IMR-90 (cell line): ENCODE measurements at regions not wholly inside any gene's neighbourhood (a gene's known extent, or its start where the extent isn't known, plus 50 kb on each side); places are given as distances from the start of the nearest gene placed in this dataset.

Experiments used
- ATAC-seq: fragments of 200-7000 bp; cut with Tn5 transposase; 2 replicates; pipeline ENCODE4 v1.9.1; 2020; ENCODE audit warnings: low read depth, mild to moderate bottlenecking, moderate library complexity
- BruUV-seq: library from RNA; stranded (reverse); fragments of 400-500 nt; replicated peaks from 2 replicates; lab custom pipeline; 2021; lab: Mats Ljungman, UMichigan
- CTCF ChIA-PET: fragments of 300-600 bp; formaldehyde crosslinking; extraction: SDS; loops from one replicate; lab custom pipeline; 2021; ENCODE audit warnings: antibody characterized with exemption; lab: Yijun Ruan, JAX
- POLR2A ChIA-PET: fragments of 300-600 bp; sonication (Branson Sonifier 250); formaldehyde crosslinking; loops from one replicate; lab custom pipeline; 2022; ENCODE audit warnings: antibody characterized with exemption; ENCODE audit not compliant: unreplicated experiment; lab: Charles Lee
- DNase-seq: peaks from one replicate; pipeline ENCODE4 v3.0.0; 2013
- H2AFZ ChIP-seq: replicated peaks from 2 replicates; pipeline ENCODE3; 2013; ENCODE audit warnings: low read length, mild to moderate bottlenecking; ENCODE audit not compliant: poor library complexity
- H2AK5ac ChIP-seq: 2 replicates; pipeline ENCODE4 v1.6.1; 2013; ENCODE audit warnings: low read depth, low read length, inconsistent platforms
- H2AK9ac ChIP-seq: replicated peaks from 2 replicates; pipeline ENCODE3; 2013; ENCODE audit warnings: mild to moderate bottlenecking, low read depth, low read length, moderate library complexity; ENCODE audit not compliant: poor library complexity
- H2BK120ac ChIP-seq: 2 replicates; pipeline ENCODE4 v1.6.1; 2013; ENCODE audit warnings: low read depth, low read length, inconsistent platforms
- H2BK15ac ChIP-seq: 3 replicates; pipeline ENCODE4 v1.6.1; 2013; ENCODE audit warnings: low read depth, low read length, inconsistent platforms
- H2BK20ac ChIP-seq: 2 replicates; pipeline ENCODE4 v1.6.1; 2013; ENCODE audit warnings: low read depth, mild to moderate bottlenecking, inconsistent platforms, low read length, moderate library complexity
- H2BK5ac ChIP-seq: 2 replicates; pipeline ENCODE4 v1.6.1; 2013; ENCODE audit warnings: mild to moderate bottlenecking, low read depth, low read length, inconsistent platforms; ENCODE audit not compliant: poor library complexity, severe bottlenecking
- H3K14ac ChIP-seq: replicated peaks from 2 replicates; pipeline ENCODE4 v1.6.1; 2013; ENCODE audit warnings: low read depth, low read length, inconsistent platforms
- H3K18ac ChIP-seq: 2 replicates; pipeline ENCODE4 v1.6.1; 2013; ENCODE audit warnings: low read depth, low read length, control low read depth
- H3K23ac ChIP-seq: 2 replicates; pipeline ENCODE4 v1.6.1; 2013; ENCODE audit warnings: low read depth, low read length, inconsistent platforms
- H3K27ac ChIP-seq: 2 replicates; pipeline ENCODE4 v1.5.1; 2013; ENCODE audit warnings: mild to moderate bottlenecking, control low read depth, low read length; ENCODE audit not compliant: insufficient read depth
- H3K27me3 ChIP-seq: 2 replicates; pipeline ENCODE4 v1.6.1; 2013; ENCODE audit warnings: low read length; ENCODE audit not compliant: control insufficient read depth, insufficient read depth
- H3K36me3 ChIP-seq: 2 replicates; pipeline ENCODE4 v1.6.1; 2013; ENCODE audit warnings: low read length, mixed read lengths; ENCODE audit not compliant: control insufficient read depth, insufficient read depth
- H3K4ac ChIP-seq: 2 replicates; pipeline ENCODE4 v1.6.1; 2013; ENCODE audit warnings: low read depth, low read length, inconsistent platforms
- H3K4me1 ChIP-seq: 2 replicates; pipeline ENCODE4 v1.6.1; 2013; ENCODE audit warnings: low read length, mixed read lengths; ENCODE audit not compliant: control insufficient read depth, insufficient read depth
- H3K4me2 ChIP-seq: 2 replicates; pipeline ENCODE4 v1.6.1; 2013; ENCODE audit warnings: low read depth, mild to moderate bottlenecking, control low read depth, low read length, moderate library complexity
- H3K4me3 ChIP-seq: 2 replicates; pipeline ENCODE4 v1.5.1; 2013; ENCODE audit warnings: low read depth, mild to moderate bottlenecking, control low read depth, low read length, moderate library complexity; ENCODE audit not compliant: insufficient read depth
- H3K56ac ChIP-seq: 2 replicates; pipeline ENCODE4 v1.6.1; 2013; ENCODE audit warnings: low read length, inconsistent platforms; ENCODE audit not compliant: insufficient read depth; ENCODE audit errors: extremely low read depth
- H3K79me1 ChIP-seq, 2 experiments: 2 replicates each; pipeline ENCODE4 v1.6.1; 2013; ENCODE audit warnings: low read length in 2 of 2, inconsistent platforms in 1 of 2, low read depth in 1 of 2
- H3K9ac ChIP-seq: 2 replicates; pipeline ENCODE4 v1.6.1; 2013; ENCODE audit warnings: low read depth, low read length, control low read depth
- H3K9me1 ChIP-seq: 2 replicates; pipeline ENCODE4 v1.6.1; 2013; ENCODE audit warnings: low read length, inconsistent platforms; ENCODE audit not compliant: insufficient read depth
- H3K9me3 ChIP-seq: 2 replicates; pipeline ENCODE4 v1.6.1; 2013; ENCODE audit warnings: low read length; ENCODE audit not compliant: control insufficient read depth, insufficient read depth
- H4K20me1 ChIP-seq: 2 replicates; pipeline ENCODE4 v1.6.1; 2013; ENCODE audit warnings: low read length, inconsistent platforms; ENCODE audit not compliant: insufficient read depth
- H4K5ac ChIP-seq: 2 replicates; pipeline ENCODE4 v1.6.1; 2013; ENCODE audit warnings: mild to moderate bottlenecking, low read depth, low read length, control low read depth
- H4K8ac ChIP-seq, 2 experiments: 2 replicates each; pipeline ENCODE4 v1.6.1; 2013; ENCODE audit warnings: low read depth in 2 of 2, low read length in 2 of 2, control low read depth in 1 of 2, inconsistent platforms in 1 of 2
- H4K91ac ChIP-seq: 2 replicates; pipeline ENCODE4 v1.6.1; 2013; ENCODE audit warnings: low read depth, low read length, inconsistent platforms; ENCODE audit not compliant: insufficient read depth
- CEBPB ChIP-seq: IDR thresholded peaks from 2 replicates; pipeline ENCODE4 v1.6.1; 2012; ENCODE audit warnings: low read depth, low read length, improper control_type of control experiment
- MAFK ChIP-seq: IDR thresholded peaks from 2 replicates; pipeline ENCODE4 v1.6.1; 2012; ENCODE audit warnings: low read depth, low read length, improper control_type of control experiment
- MAZ ChIP-seq: IDR thresholded peaks from 2 replicates; pipeline ENCODE4 v1.6.1; 2012; ENCODE audit warnings: low read depth, mild to moderate bottlenecking, low read length, improper control_type of control experiment, moderate library complexity, borderline replicate concordance
- NFE2L2 ChIP-seq: fragments of 150-350 bp; IDR thresholded peaks from 2 replicates; pipeline ENCODE4 v1.6.1; 2016; ENCODE audit warnings: low read depth, mild to moderate bottlenecking, low read length
- WGBS, 2 experiments: methylation state at CpG; one replicate each; pipeline versions ENCODE4 v1.1.5 to v1.1.7; 2013; ENCODE audit warnings: missing lambda C conversion rate in 2 of 2; ENCODE audit not compliant: insufficient read length in 1 of 2; ENCODE audit errors: extremely low coverage in 2 of 2; 5-methylcytosine and 5-hydroxymethylcytosine counted together
- dilution Hi-C: fragments of 300-500 bp; cut with HindIII; formaldehyde crosslinking; loops from one replicate; pipeline ENCODE4 v1.14.3; 2018; ENCODE audit warnings: low sequenced_read_pairs; ENCODE audit not compliant: unreplicated experiment
- in situ Hi-C: fragments of 300-500 bp; cut with MboI; formaldehyde crosslinking; loops from 3 replicates; pipeline ENCODE4 v1.14.3; 2019; ENCODE audit warnings: low sequenced_read_pairs, inconsistent platforms, mixed read lengths
- intact Hi-C: fragments of 100-400 bp; cut with micrococcal nuclease; formaldehyde crosslinking; loops from 2 replicates; pipeline ENCODE4 v1.10.0; 2022

DNA sequence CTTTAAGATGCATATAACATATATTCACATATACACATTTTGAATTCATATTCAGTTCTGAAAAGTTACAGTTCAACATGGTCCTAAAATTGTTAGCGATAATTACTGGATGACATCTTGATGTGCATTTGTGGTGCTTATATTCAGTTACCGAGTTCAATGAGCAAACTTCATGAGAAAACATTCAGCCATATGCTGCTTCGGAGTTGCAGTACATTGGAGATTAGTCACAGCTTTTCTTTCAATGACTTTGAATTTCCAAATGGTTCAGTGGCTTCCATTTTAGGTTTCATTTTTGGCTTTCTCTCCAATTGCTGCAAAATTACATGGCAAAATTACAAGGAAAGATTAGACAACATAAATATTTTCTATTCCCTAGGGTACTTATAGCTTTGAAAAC is 198.3 kb upstream of the CNTN3 start:
- Histone ChIP-seq H2BK5ac (no peak overlapping the region), H2AK5ac (no peak overlapping the region), H3K9me3 (no peaks in the 10 kb centered on the region), H3K4me3 (no peak overlapping the region), H3K9ac (no peak overlapping the region), H3K4me2 (no peak overlapping the region), H3K36me3 (no peaks in the 10 kb centered on the region), H3K27ac (no peak overlapping the region), H3K9me1 (no peaks in the 10 kb centered on the region), H3K14ac (no peak overlapping the region), H4K20me1 (no peaks in the 10 kb centered on the region), H3K56ac (no peak overlapping the region), H2BK120ac (no peak overlapping the region), H3K4ac (no peak overlapping the region), H4K8ac (no peak overlapping the region), H2AK9ac (no peak overlapping the region), H2BK20ac (no peak overlapping the region), H3K4me1 (no peaks in the 10 kb centered on the region), H2BK15ac (no peak overlapping the region), H3K18ac (no peak overlapping the region), H3K79me1 (no peaks in the 10 kb centered on the region), H4K91ac (no peak overlapping the region), H4K5ac (no peak overlapping the region), H3K27me3 (no peaks in the 10 kb centered on the region), H2AFZ (no peak overlapping the region), H3K23ac (no peak overlapping the region)
- no peak for DNase-seq
- WGBS, 2 experiments: no CpG with 5 or more reads among the region's 3 CpGs
- in situ Hi-C loops: no loop called here
- no peak for TF ChIP-seq MAFK
- TF ChIP-seq MAZ: no peak
- TF ChIP-seq NFE2L2: no peak
- TF ChIP-seq CEBPB: no peak
- BruUV-seq: no TSS peak
- intact Hi-C loops: no loop called here
- no peak for ATAC-seq
- dilution Hi-C loops: no loop called here
- POLR2A ChIA-PET: no interaction called here
- CTCF ChIA-PET: no interaction called here
